HEK293 (cell line): ENCODE measurements at regions not wholly inside any gene's neighbourhood (a gene's known extent, or its start where the extent isn't known, plus 50 kb on each side); places are given as distances from the start of the nearest gene placed in this dataset.

ENCODE experiments used
- CTCF ChIA-PET: fragments of 350-600 bp; formaldehyde crosslinking; extraction: SDS; loops from one replicate; lab custom pipeline; 2021; ENCODE audit warnings: antibody characterized with exemption; lab: Yijun Ruan, JAX
- POLR2A ChIA-PET: fragments of 300-600 bp; formaldehyde crosslinking; extraction: SDS; loops from one replicate; lab custom pipeline; 2020; ENCODE audit warnings: antibody characterized with exemption, inconsistent platforms; lab: Yijun Ruan, JAX
- H3K27ac ChIP-seq: fragments of 200-500 bp; sonication (Bioruptor generic); 2 replicates; pipeline ENCODE4 v1.5.1; 2014; ENCODE audit warnings: low read depth, low read length, control low read depth, inconsistent platforms; ENCODE audit errors: extremely low read depth
- H3K36me3 ChIP-seq, 2 experiments: fragments of 200-500 bp in 1 of 2; sonication (Bioruptor generic) in 1 of 2; 1 replicate in 1 of 2; 2 replicates in 1 of 2; pipeline ENCODE4 v1.5.1; 2014 to 2017; ENCODE audit warnings: inconsistent platforms in 2 of 2, low read length in 2 of 2; ENCODE audit not compliant: control insufficient read depth in 2 of 2, insufficient read depth in 1 of 2
- H3K4me1 ChIP-seq: fragments of 200-500 bp; sonication (Bioruptor generic); 2 replicates; pipeline ENCODE4 v1.5.1; 2014; ENCODE audit warnings: mild to moderate bottlenecking, low read length, inconsistent platforms; ENCODE audit not compliant: control insufficient read depth, insufficient read depth
- H3K4me3 ChIP-seq: 2 replicates; pipeline ENCODE4 v1.5.1; 2011; ENCODE audit warnings: low read depth, mild to moderate bottlenecking, control low read depth, low read length, moderate library complexity
- H3K9me3 ChIP-seq: fragments of 200-500 bp; sonication (Bioruptor generic); 2 replicates; pipeline ENCODE4 v1.5.1; 2014; ENCODE audit warnings: low read depth, low read length, inconsistent platforms; ENCODE audit not compliant: control insufficient read depth, insufficient read depth
- ZBTB7A ChIP-seq: fragments of 450-650 bp; formaldehyde crosslinking; IDR thresholded peaks from 2 replicates; pipeline ENCODE4 v1.5.1; 2016; ENCODE audit warnings: low read depth, missing biosample characterization, missing genetic modification characterization
- ZEB2 ChIP-seq: fragments of 450-650 bp; formaldehyde crosslinking; IDR thresholded peaks from 2 replicates; pipeline ENCODE4 v1.5.1; 2016; ENCODE audit warnings: missing biosample characterization, missing genetic modification characterization
- ZNF114 ChIP-seq: fragments of 450-650 bp; formaldehyde crosslinking; IDR thresholded peaks from 2 replicates; pipeline ENCODE4 v1.5.0; 2017; ENCODE audit warnings: missing biosample characterization, missing genetic modification characterization
- ZNF148 ChIP-seq: fragments of 450-650 bp; formaldehyde crosslinking; IDR thresholded peaks from 2 replicates; pipeline ENCODE4 v1.5.0; 2017; ENCODE audit warnings: missing biosample characterization, missing genetic modification characterization, borderline replicate concordance
- ZNF169 ChIP-seq: fragments of 450-650 bp; formaldehyde crosslinking; IDR thresholded peaks from 2 replicates; pipeline ENCODE4 v1.5.1; 2016; ENCODE audit warnings: missing biosample characterization, missing genetic modification characterization
- ZNF2 ChIP-seq: fragments of 450-650 bp; formaldehyde crosslinking; IDR thresholded peaks from 2 replicates; pipeline ENCODE4 v1.5.1; 2016; ENCODE audit warnings: missing biosample characterization, missing genetic modification characterization
- ZNF214 ChIP-seq: fragments of 450-650 bp; formaldehyde crosslinking; IDR thresholded peaks from 2 replicates; pipeline ENCODE4 v1.5.1; 2017; ENCODE audit warnings: missing biosample characterization, mild to moderate bottlenecking, missing genetic modification characterization, borderline replicate concordance
- ZNF274 ChIP-seq, 2 experiments: fragments of 200-500 bp in 1 of 2; fragments of 450-650 bp in 1 of 2; sonication (Bioruptor generic) in 1 of 2; formaldehyde crosslinking in 1 of 2; IDR thresholded peaks; 2 replicates each; pipeline versions ENCODE4 v1.5.1 to v1.6.1; 2014 to 2016; ENCODE audit warnings: borderline replicate concordance in 1 of 2, inconsistent platforms in 1 of 2, low read length in 1 of 2, missing biosample characterization in 1 of 2, missing genetic modification characterization in 1 of 2
- ZNF280C ChIP-seq: fragments of 450-650 bp; formaldehyde crosslinking; IDR thresholded peaks from 2 replicates; pipeline ENCODE4 v1.5.1; 2016; ENCODE audit warnings: missing biosample characterization, missing genetic modification characterization
- ZNF341 ChIP-seq: fragments of 450-650 bp; formaldehyde crosslinking; IDR thresholded peaks from 2 replicates; pipeline ENCODE4; 2016; ENCODE audit warnings: low read depth, missing biosample characterization, missing genetic modification characterization
- ZNF350 ChIP-seq: fragments of 450-650 bp; formaldehyde crosslinking; IDR thresholded peaks from 2 replicates; pipeline ENCODE4 v1.5.0; 2017; ENCODE audit warnings: missing biosample characterization, mild to moderate bottlenecking, missing genetic modification characterization
- ZNF555 ChIP-seq: fragments of 450-650 bp; formaldehyde crosslinking; conservative IDR thresholded peaks from 2 replicates; pipeline ENCODE4 v1.5.1; 2017; ENCODE audit warnings: missing biosample characterization, mild to moderate bottlenecking, missing genetic modification characterization, inconsistent platforms
- ZNF621 ChIP-seq: fragments of 450-650 bp; formaldehyde crosslinking; IDR thresholded peaks from 2 replicates; pipeline ENCODE4 v1.5.1; 2017; ENCODE audit warnings: missing biosample characterization, missing genetic modification characterization
- ZNF670 ChIP-seq: fragments of 450-650 bp; formaldehyde crosslinking; IDR thresholded peaks from 2 replicates; pipeline ENCODE4 v1.5.1; 2016; ENCODE audit warnings: missing biosample characterization, missing genetic modification characterization, low read depth
- ZNF747 ChIP-seq: fragments of 450-650 bp; formaldehyde crosslinking; IDR thresholded peaks from 2 replicates; pipeline ENCODE4 v1.5.1; 2016; ENCODE audit warnings: missing biosample characterization, missing genetic modification characterization
- ZNF785 ChIP-seq: fragments of 450-650 bp; formaldehyde crosslinking; IDR thresholded peaks from 2 replicates; pipeline ENCODE4 v1.5.1; 2016; ENCODE audit warnings: missing biosample characterization, missing genetic modification characterization
- ZSCAN30 ChIP-seq: fragments of 450-650 bp; IDR thresholded peaks from 2 replicates; pipeline ENCODE4 v1.5.1; 2018; ENCODE audit warnings: missing biosample characterization, mild to moderate bottlenecking, missing genetic modification characterization, moderate library complexity
- TF ChIP-seq, protein P1 (sequence below): fragments of 450-650 bp; formaldehyde crosslinking; IDR thresholded peaks from 2 replicates; pipeline ENCODE4 v1.5.1; 2016; ENCODE audit warnings: missing biosample characterization, missing genetic modification characterization
- TF ChIP-seq, protein P2 (sequence below): fragments of 450-650 bp; formaldehyde crosslinking; IDR thresholded peaks from 2 replicates; pipeline ENCODE4 v1.5.1; 2016; ENCODE audit warnings: missing biosample characterization, missing genetic modification characterization
- TF ChIP-seq, protein P3 (sequence below): fragments of 450-650 bp; formaldehyde crosslinking; optimal IDR thresholded peaks from 2 replicates; pipeline ENCODE3; 2016; ENCODE audit warnings: missing biosample characterization, mild to moderate bottlenecking, missing genetic modification characterization

DNA sequence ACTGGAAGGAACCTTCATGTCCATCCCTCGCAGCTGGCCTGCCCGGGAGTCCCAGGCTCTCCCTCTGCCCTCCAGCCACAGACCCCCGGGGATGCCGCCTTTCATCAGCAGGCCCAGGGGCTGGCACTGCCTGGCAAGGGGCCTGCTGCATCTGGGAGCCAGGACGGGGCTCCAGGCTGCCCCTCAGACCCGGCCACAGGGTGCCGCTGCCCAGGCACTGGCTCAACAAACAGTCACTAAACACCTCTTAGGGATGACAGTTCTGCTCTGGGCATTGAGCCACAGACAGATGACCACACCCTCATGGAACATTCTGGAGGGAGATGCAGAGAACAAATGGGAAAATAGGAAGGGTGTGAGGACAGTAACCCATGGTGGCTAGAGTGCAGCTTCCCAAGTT is 109.3 kb downstream of the HMX1 start:
- TF ChIP-seq ZEB2 (tag by site-specific recombination) = no peak
- TF ChIP-seq, protein P1, sequence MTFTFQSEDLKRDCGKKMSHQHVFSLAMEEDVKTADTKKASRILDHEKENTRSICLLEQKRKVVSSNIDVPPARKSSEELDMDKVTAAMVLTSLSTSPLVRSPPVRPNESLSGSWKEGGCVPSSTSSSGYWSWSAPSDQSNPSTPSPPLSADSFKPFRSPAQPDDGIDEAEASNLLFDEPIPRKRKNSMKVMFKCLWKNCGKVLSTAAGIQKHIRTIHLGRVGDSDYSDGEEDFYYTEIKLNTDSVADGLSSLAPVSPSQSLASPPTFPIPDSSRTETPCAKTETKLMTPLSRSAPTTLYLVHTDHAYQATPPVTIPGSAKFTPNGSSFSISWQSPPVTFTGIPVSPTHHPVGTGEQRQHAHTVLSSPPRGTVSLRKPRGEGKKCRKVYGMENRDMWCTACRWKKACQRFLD (tag by site-specific recombination) = no peak
- no peak for TF ChIP-seq ZNF341 (tag by site-specific recombination)
- no peak for TF ChIP-seq ZNF555
- TF ChIP-seq ZNF274 (IDR thresholded peaks at IDR 0.05; ENCODE audit: low read length) = no peak
- no peak for TF ChIP-seq ZNF274 (tag by site-specific recombination; IDR thresholded peaks at IDR 0.05; ENCODE audit: borderline replicate concordance)
- TF ChIP-seq ZNF2 (tag by site-specific recombination) = no peak
- TF ChIP-seq, protein P2, sequence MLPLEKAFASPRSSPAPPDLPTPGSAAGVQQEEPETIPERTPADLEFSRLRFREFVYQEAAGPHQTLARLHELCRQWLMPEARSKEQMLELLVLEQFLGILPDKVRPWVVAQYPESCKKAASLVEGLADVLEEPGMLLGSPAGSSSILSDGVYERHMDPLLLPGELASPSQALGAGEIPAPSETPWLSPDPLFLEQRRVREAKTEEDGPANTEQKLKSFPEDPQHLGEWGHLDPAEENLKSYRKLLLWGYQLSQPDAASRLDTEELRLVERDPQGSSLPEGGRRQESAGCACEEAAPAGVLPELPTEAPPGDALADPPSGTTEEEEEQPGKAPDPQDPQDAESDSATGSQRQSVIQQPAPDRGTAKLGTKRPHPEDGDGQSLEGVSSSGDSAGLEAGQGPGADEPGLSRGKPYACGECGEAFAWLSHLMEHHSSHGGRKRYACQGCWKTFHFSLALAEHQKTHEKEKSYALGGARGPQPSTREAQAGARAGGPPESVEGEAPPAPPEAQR (tag by site-specific recombination) = no peak
- TF ChIP-seq ZNF169 (tag by site-specific recombination) = no peak
- TF ChIP-seq ZSCAN30 (tag by site-specific recombination) = no peak
- no peak for TF ChIP-seq ZNF114 (tag by site-specific recombination)
- TF ChIP-seq ZNF621 (tag by site-specific recombination) = no peak
- TF ChIP-seq ZNF280C = no peak
- TF ChIP-seq ZNF747 = no peak
- TF ChIP-seq ZNF670 (tag by site-specific recombination) = no peak
- no peak for TF ChIP-seq ZNF350 (tag by site-specific recombination)
- TF ChIP-seq ZNF148 = no peak
- no peak for TF ChIP-seq ZNF785 (tag by site-specific recombination)
- TF ChIP-seq, protein P3, sequence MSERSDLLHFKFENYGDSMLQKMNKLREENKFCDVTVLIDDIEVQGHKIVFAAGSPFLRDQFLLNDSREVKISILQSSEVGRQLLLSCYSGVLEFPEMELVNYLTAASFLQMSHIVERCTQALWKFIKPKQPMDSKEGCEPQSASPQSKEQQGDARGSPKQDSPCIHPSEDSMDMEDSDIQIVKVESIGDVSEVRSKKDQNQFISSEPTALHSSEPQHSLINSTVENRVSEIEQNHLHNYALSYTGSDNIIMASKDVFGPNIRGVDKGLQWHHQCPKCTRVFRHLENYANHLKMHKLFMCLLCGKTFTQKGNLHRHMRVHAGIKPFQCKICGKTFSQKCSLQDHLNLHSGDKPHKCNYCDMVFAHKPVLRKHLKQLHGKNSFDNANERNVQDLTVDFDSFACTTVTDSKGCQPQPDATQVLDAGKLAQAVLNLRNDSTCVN (tag by site-specific recombination) = no peak
- no peak for TF ChIP-seq ZBTB7A
- TF ChIP-seq ZNF214 (tag by site-specific recombination) = no peak
- CTCF ChIA-PET = no interaction called here
- Histone ChIP-seq H3K27ac (no peak overlapping the region), H3K36me3 (no peaks in the 10 kb centered on the region), H3K4me1 (no peaks in the 10 kb centered on the region), H3K9me3 (no peaks in the 10 kb centered on the region), H3K4me3 (no peak overlapping the region)
- POLR2A ChIA-PET = no interaction called here
